ENCODE measurements at regions not wholly inside any gene's neighbourhood (a gene's known extent, or its start where the extent isn't known, plus 50 kb on each side); places are given as distances from the start of the nearest gene placed in this dataset.
"Not testable (repeated sequence)": the region's sequence is repeated elsewhere in the genome, so short reads cannot be mapped to it uniquely, and the experiment has no call there.

- DNase-seq (ENCODE audit: low read depth in 2 of 2): no peak
These were observed 464.5 kb downstream of the GXYLT1 start for GRCh38 chr12:41680155-41680554.

GRCh38 chr12:41663598-41664265, 475.6 kb downstream of the PDZRN4 start:
- DNase-seq (ENCODE audit: low read depth in 2 of 2): no peak

- DNase-seq (ENCODE audit: low read depth in 2 of 2): no peak
These were observed 473.1 kb downstream of the PDZRN4 start for GRCh38 chr12:41661141-41661765.

- DNase-seq (ENCODE audit: low read depth in 2 of 2): no peak
These were observed 468.3 kb downstream of the PDZRN4 start for GRCh38 chr12:41656454-41656853.

GRCh38 chr12:41653386-41654326, 465.5 kb downstream of the PDZRN4 start:
- no peak for DNase-seq (ENCODE audit: low read depth in 2 of 2)

- DNase-seq (ENCODE audit: low read depth in 2 of 2): no peak
These were observed 464.9 kb downstream of the PDZRN4 start for GRCh38 chr12:41652981-41653380.

GRCh38 chr12:41645624-41646023, 457.5 kb downstream of the PDZRN4 start:
- DNase-seq (ENCODE audit: low read depth in 2 of 2): no peak

GRCh38 chr12:41642808-41643207, 454.7 kb downstream of the PDZRN4 start:
- DNase-seq (ENCODE audit: low read depth in 2 of 2): not testable (repeated sequence)

GRCh38 chr12:41636653-41637052, 448.5 kb downstream of the PDZRN4 start:
- DNase-seq (ENCODE audit: low read depth in 2 of 2): no peak

- no peak for DNase-seq (ENCODE audit: low read depth in 2 of 2)
These were observed 447.7 kb downstream of the PDZRN4 start for GRCh38 chr12:41635626-41636364.

GRCh38 chr12:41634091-41634490, 446.0 kb downstream of the PDZRN4 start:
- DNase-seq (ENCODE audit: low read depth in 2 of 2): no peak

GRCh38 chr12:41629611-41630010, 441.5 kb downstream of the PDZRN4 start:
- no peak for DNase-seq (ENCODE audit: low read depth in 2 of 2)

GRCh38 chr12:41627476-41627875, 439.4 kb downstream of the PDZRN4 start:
- no peak for DNase-seq (ENCODE audit: low read depth in 2 of 2)

- DNase-seq (ENCODE audit: low read depth in 2 of 2): no peak
These were observed 436.5 kb downstream of the PDZRN4 start for GRCh38 chr12:41624571-41624970.

Measured in stimulated activated CD8-positive, alpha-beta memory T cell treated with anti-CD3 and anti-CD28 coated beads, Interleukin-15, amount 100 ng/mL, for 48 hours (primary cell).